Esophagus squamous epithelium (tissue), 5 donors: ENCODE measurements at regions not wholly inside any gene's neighbourhood (a gene's known extent, or its start where the extent isn't known, plus 50 kb on each side); places are given as distances from the start of the nearest gene placed in this dataset.

Experiments used
- DNase-seq: peaks from one replicate; lab custom pipeline; 2025; lab: John Stamatoyannopoulos, UW
- H3K27ac ChIP-seq, 4 donors: fragments of 200-600 bp; sonication (generic); one replicate each; pipeline ENCODE4 v1.5.1; 2016 to 2019; ENCODE audit warnings: mild to moderate bottlenecking in 1 of 4
- H3K27me3 ChIP-seq, 4 donors: fragments of 200-600 bp; sonication (generic); 1 replicate in 3 of 4; 2 replicates in 1 of 4; pipeline versions ENCODE4 v1.5.1 to v1.6.0; 2017 to 2021; ENCODE audit warnings: antibody characterized with exemption in 1 of 4
- H3K36me3 ChIP-seq, 3 donors: fragments of 200-600 bp; sonication (generic); one replicate each; pipeline ENCODE4 v1.5.1; 2016 to 2019
- H3K4me1 ChIP-seq, 3 donors: fragments of 200-600 bp; sonication (generic); one replicate each; pipeline ENCODE4 v1.5.1; 2017 to 2019
- H3K4me3 ChIP-seq, 4 donors: fragments of 200-600 bp; sonication (generic); 1 replicate in 3 of 4; 2 replicates in 1 of 4; pipeline ENCODE4 v1.5.1; 2016 to 2019; ENCODE audit warnings: mild to moderate bottlenecking in 2 of 4, moderate library complexity in 1 of 4
- H3K9me3 ChIP-seq, 3 donors: fragments of 200-600 bp; sonication (generic); one replicate each; pipeline ENCODE4 v1.5.1; 2016 to 2019
- POLR2A ChIP-seq, 4 donors: fragments of 450-650 bp; IDR thresholded peaks; one replicate each; pipeline ENCODE4 v1.6.1; 2017; ENCODE audit warnings: antibody characterized with exemption in 4 of 4, mild to moderate bottlenecking in 4 of 4, moderate library complexity in 3 of 4
- WGBS, 2 donors: methylation state at CpG; one replicate each; pipeline ENCODE4 v1.1.5; 2018; 5-methylcytosine and 5-hydroxymethylcytosine counted together
- intact Hi-C: fragments of 100-400 bp; cut with DNase I; formaldehyde crosslinking; loops from one replicate; pipeline ENCODE4 v1.15.0; 2022
- TF ChIP-seq, protein P1 (sequence below), 6 experiments: fragments of 450-650 bp in 4 of 6; fragments of 200-600 bp in 2 of 6; sonication (generic) in 2 of 6; IDR thresholded peaks; one replicate each; pipeline ENCODE4 v1.5.1; 2016 to 2019; ENCODE audit warnings: antibody characterized with exemption in 6 of 6, mild to moderate bottlenecking in 4 of 6, moderate library complexity in 4 of 6
- donor health status: DM: yes; HTN: yes; CAD: no.

DNA sequence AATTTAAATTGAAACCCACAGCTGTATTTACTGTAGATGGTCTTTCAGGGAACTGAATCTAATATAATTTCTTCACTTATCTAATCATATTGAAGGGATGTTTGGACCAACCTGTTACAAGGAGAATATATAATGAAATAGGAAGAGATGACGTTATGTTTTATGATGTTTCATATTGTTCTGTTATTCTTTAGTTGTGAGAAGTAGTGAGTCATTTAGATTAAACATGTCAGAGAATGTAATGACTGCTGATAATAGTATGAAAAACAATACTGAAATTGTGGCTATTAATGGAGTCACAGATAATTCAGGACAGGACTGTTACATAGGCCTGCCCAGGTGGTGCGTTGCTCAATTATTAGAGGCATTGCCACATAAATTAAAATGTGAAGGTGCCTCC is 1993.4 kb downstream of the EFNA5 start:
- H3K4me3 ChIP-seq = no peak overlapping the region
- H3K27ac ChIP-seq = no peak overlapping the region
- WGBS, 2 donors = 53 to 60% methylated on average over 2 of the region's 2 CpGs

DNA sequence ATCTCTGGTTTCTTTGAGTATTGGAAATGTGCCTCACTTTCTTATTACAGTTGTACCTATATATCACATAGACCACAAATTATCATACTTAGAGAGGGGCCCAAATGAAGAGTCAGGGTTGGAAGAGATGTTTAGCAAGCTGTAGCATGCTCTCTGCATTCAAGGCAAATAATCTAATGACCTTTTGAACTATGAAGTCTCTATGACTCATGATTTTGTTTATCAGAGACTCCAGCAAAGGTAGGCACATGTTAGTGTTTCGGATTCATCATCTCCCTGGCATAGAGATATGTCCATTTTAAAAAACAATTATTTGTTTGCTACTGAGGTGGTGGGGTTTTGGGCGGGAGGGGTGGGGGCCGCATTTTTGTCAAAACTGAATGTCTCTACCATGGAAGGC is 2000.1 kb downstream of the EFNA5 start:
- H3K9me3 ChIP-seq = no peaks in the 10 kb centered on the region
- no peak for TF ChIP-seq POLR2A (IDR thresholded peaks at IDR 0.05)
- no peak for DNase-seq
- intact Hi-C loops = no loop called here
- 62 to 68% methylated on average over 3 of the region's 3 CpGs for WGBS, 2 donors
- no peak overlapping the region for H3K27ac ChIP-seq
- no peaks in the 10 kb centered on the region for H3K4me1 ChIP-seq
- no peaks in the 10 kb centered on the region for H3K36me3 ChIP-seq
- no peaks in the 10 kb centered on the region for H3K27me3 ChIP-seq
- H3K4me3 ChIP-seq = no peak overlapping the region

More for the DNA sequence above, 1993.4 kb downstream of the EFNA5 start:
- Histone ChIP-seq H3K4me1 (no peaks in the 10 kb centered on the region), H3K27me3 (no peaks in the 10 kb centered on the region), H3K36me3 (no peaks in the 10 kb centered on the region), H3K9me3 (no peaks in the 10 kb centered on the region)
- no peak for DNase-seq
- no peak for TF ChIP-seq POLR2A (IDR thresholded peaks at IDR 0.05)
- TF ChIP-seq, protein P1, sequence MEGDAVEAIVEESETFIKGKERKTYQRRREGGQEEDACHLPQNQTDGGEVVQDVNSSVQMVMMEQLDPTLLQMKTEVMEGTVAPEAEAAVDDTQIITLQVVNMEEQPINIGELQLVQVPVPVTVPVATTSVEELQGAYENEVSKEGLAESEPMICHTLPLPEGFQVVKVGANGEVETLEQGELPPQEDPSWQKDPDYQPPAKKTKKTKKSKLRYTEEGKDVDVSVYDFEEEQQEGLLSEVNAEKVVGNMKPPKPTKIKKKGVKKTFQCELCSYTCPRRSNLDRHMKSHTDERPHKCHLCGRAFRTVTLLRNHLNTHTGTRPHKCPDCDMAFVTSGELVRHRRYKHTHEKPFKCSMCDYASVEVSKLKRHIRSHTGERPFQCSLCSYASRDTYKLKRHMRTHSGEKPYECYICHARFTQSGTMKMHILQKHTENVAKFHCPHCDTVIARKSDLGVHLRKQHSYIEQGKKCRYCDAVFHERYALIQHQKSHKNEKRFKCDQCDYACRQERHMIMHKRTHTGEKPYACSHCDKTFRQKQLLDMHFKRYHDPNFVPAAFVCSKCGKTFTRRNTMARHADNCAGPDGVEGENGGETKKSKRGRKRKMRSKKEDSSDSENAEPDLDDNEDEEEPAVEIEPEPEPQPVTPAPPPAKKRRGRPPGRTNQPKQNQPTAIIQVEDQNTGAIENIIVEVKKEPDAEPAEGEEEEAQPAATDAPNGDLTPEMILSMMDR (IDR thresholded peaks at IDR 0.05) = no peak
- intact Hi-C loops = no loop called here

DNA sequence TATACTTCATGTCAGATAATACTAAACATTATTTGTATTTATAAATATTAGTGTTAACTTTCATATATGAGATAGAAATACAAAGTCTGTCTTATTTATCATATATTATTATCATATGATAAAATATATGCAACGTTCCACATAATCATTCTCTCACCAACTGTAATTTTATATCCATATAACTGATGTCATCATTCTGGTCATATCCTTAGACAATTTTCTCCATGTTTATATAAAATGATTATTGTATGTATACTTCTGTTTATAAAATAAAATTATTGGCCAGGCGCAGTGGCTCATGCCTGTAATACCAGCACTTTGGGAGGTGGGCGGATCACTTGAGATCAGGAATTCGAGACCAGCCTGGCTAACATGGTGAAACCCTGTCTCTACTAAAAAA is 2007.1 kb downstream of the EFNA5 start:
- 74 to 79% methylated on average over 4 of the region's 4 CpGs for WGBS, 2 donors
- DNase-seq = no peak
- H3K9me3 ChIP-seq = no peaks in the 10 kb centered on the region
- H3K27ac ChIP-seq = no peak overlapping the region
- no peaks in the 10 kb centered on the region for H3K36me3 ChIP-seq
- no peaks in the 10 kb centered on the region for H3K27me3 ChIP-seq
- TF ChIP-seq, protein P1 (IDR thresholded peaks at IDR 0.05) = no peak
- no peak for TF ChIP-seq POLR2A (IDR thresholded peaks at IDR 0.05)
- no peaks in the 10 kb centered on the region for H3K4me1 ChIP-seq
- intact Hi-C loops = no loop called here
- no peak overlapping the region for H3K4me3 ChIP-seq

DNA sequence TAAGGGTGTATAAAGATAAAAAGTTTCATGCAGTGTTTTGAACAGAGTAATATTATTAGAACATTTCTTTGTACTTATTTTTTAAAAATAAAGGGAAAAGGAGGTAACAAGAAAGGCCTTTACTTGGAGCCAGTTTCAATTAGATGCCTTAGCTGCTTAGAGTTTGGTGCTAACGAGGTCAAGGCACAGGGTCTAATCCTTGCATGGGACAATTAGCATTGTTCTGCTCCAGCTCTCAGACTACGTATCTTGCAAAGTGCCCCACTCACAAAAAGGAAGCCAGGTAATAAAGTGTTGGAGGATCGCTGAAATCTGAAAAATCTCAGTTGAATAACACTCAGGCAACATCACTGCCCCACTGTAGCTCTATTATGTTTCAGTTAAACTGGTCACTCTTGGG is 2011.3 kb downstream of the EFNA5 start:
- TF ChIP-seq, protein P1 (IDR thresholded peaks at IDR 0.05) = no peak
- TF ChIP-seq POLR2A (IDR thresholded peaks at IDR 0.05) = no peak
- Histone ChIP-seq H3K9me3 (no peaks in the 10 kb centered on the region), H3K36me3 (no peaks in the 10 kb centered on the region), H3K4me1 (no peaks in the 10 kb centered on the region), H3K4me3 (no peak overlapping the region), H3K27ac (no peak overlapping the region), H3K27me3 (no peaks in the 10 kb centered on the region)
- DNase-seq = no peak
- WGBS, 2 donors = 59 to 80% methylated on average over 3 of the region's 3 CpGs
- intact Hi-C loops = no loop called here

DNA sequence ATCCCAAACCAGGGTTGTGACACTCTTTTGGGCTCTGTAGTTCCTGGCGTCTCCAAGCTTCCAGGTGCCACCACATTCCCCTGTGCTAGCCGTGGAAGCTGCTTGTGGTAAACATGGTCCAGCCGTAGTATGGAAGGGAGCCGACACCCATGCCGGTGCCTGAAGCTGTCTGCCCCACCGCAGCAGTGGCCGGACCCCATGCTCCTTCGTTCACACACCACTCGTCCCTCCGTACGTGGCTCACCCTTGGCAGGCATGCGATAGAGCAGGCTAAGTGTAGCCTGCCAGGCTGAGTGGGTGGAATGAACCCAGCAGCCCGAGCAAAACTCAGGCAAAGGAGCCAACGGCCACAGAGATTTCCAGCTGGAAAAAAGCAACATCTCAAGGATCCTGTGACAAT is 2030.4 kb downstream of the EFNA5 start:
- intact Hi-C loops = no loop called here
- H3K4me3 ChIP-seq = no peak overlapping the region
- TF ChIP-seq POLR2A (IDR thresholded peaks at IDR 0.05) = no peak
- TF ChIP-seq, protein P1 (IDR thresholded peaks at IDR 0.05) = no peak
- no peaks in the 10 kb centered on the region for H3K27me3 ChIP-seq
- H3K27ac ChIP-seq = no peak overlapping the region
- H3K9me3 ChIP-seq = peaks cover 0 to 7% (median 3%) of the 10 kb centered on the region in 3 donors
- WGBS, 2 donors = 89 to 91% methylated on average over 5 to 7 of the region's 14 CpGs
- H3K4me1 ChIP-seq = no peaks in the 10 kb centered on the region
- no peaks in the 10 kb centered on the region for H3K36me3 ChIP-seq
- no peak for DNase-seq

DNA sequence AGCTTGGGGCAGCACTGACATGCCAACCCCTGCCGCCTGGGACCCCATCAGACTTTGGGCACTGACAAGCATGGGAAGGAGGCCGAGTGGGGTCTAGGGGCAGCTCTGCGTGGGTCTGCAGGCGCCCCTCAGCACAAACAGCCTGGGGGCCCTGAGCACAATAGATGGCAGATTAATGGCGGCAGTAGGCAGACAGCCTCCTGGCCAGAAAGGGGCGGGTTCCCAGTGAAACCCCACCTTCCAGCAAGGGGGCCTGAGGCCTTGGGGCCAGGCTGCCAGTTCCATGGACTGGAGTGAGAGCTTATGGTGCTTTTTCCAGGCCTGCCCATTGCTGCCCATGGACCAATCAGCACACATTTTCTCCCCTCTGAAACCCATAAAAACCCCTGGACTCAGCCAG is 2031.2 kb downstream of the EFNA5 start:
- Histone ChIP-seq H3K27me3 (no peaks in the 10 kb centered on the region), H3K27ac (no peak overlapping the region), H3K36me3 (no peaks in the 10 kb centered on the region), H3K4me3 (no peak overlapping the region), H3K4me1 (no peaks in the 10 kb centered on the region), H3K9me3 (peaks cover 0 to 7% (median 3%) of the 10 kb centered on the region in 3 donors)
- no peak for DNase-seq
- 67% methylated on average over 1 of the region's 6 CpGs; no CpG with 5 or more reads in 1 of the 2 donors for WGBS, 2 donors
- TF ChIP-seq, protein P1 (IDR thresholded peaks at IDR 0.05) = no peak
- TF ChIP-seq POLR2A (IDR thresholded peaks at IDR 0.05) = no peak
- intact Hi-C loops = no loop called here
